ENCODE measurements at regions not wholly inside any gene's neighbourhood (a gene's known extent, or its start where the extent isn't known, plus 50 kb on each side); places are given as distances from the start of the nearest gene placed in this dataset.

GRCh38 chr1:50332941-50333594, 90.2 kb downstream of the DMRTA2 start:
- ChIA-PET CTCF (interaction anchor here (0.5 to 5.2 kb wide), 46 partner anchors 8 to 1828 kb away, joined by 3 to 36 read pairs (median 3); no protein-coding TSS in a partner anchor), POLR2A (no interaction called here)
- Histone ChIP-seq H3K4me1 (ENCODE audit: control insufficient read depth, insufficient read depth, low read length) (no peaks in the 10 kb centered on the region), H3K4me3 (ENCODE audit: low read depth, low read length) (peak overlapping the region; percentile 44), H3K27ac (ENCODE audit: extremely low read depth, low read depth, low read length) (no peak overlapping the region), H3K9me3 (ENCODE audit: control insufficient read depth, insufficient read depth, low read depth, low read length) (no peaks in the 10 kb centered on the region), H3K36me3 (ENCODE audit: control insufficient read depth in 2 of 2, insufficient read depth in 1 of 2, low read length in 2 of 2) (no peaks in the 10 kb centered on the region)
- TF ChIP-seq, protein P1, sequence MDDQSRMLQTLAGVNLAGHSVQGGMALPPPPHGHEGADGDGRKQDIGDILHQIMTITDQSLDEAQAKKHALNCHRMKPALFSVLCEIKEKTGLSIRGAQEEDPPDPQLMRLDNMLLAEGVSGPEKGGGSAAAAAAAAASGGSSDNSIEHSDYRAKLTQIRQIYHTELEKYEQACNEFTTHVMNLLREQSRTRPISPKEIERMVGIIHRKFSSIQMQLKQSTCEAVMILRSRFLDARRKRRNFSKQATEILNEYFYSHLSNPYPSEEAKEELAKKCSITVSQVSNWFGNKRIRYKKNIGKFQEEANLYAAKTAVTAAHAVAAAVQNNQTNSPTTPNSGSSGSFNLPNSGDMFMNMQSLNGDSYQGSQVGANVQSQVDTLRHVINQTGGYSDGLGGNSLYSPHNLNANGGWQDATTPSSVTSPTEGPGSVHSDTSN (CRISPR knock-in tag; IDR thresholded peaks at IDR 0.05), result peak; percentile 46; the same call in 1 of the 2 replicates
- TF ChIP-seq ZNF610 (tag by site-specific recombination; IDR thresholded peaks at IDR 0.05; ENCODE audit: borderline replicate concordance) (peak; percentile 65; the same call in 1 of the 2 replicates), ZNF658 (tag by site-specific recombination; IDR thresholded peaks at IDR 0.05) (no peak), ZNF654 (tag by site-specific recombination; IDR thresholded peaks at IDR 0.05; ENCODE audit: low read depth) (peak; percentile 37; the same call in 1 of the 2 replicates), PATZ1 (tag by site-specific recombination; IDR thresholded peaks at IDR 0.05) (0 out of 2 replicates have a peak, but pooled peaks have one; percentile 30), ZNF777 (tag by site-specific recombination; IDR thresholded peaks at IDR 0.05; ENCODE audit: borderline replicate concordance) (peak; percentile 79; the same call in 1 of the 2 replicates), ZNF37A (tag by site-specific recombination; IDR thresholded peaks at IDR 0.05) (no peak), FEZF1 (tag by site-specific recombination; IDR thresholded peaks at IDR 0.05) (no peak), KLF1 (tag by site-specific recombination; IDR thresholded peaks at IDR 0.05) (peak; percentile 95), SP7 (tag by site-specific recombination; IDR thresholded peaks at IDR 0.05) (peak; percentile 15; the same call in 1 of the 2 replicates), ZNF2 (tag by site-specific recombination; IDR thresholded peaks at IDR 0.05) (peak; percentile 45), TRIM28 (IDR thresholded peaks at IDR 0.05; ENCODE audit: borderline replicate concordance, low read length) (no peak), ZSCAN30 (tag by site-specific recombination; IDR thresholded peaks at IDR 0.05) (0 out of 2 replicates have a peak, but pooled peaks have one; percentile 40), CTCF (tag by site-specific recombination; IDR thresholded peaks at IDR 0.05) (peak; percentile 85), ZEB2 (tag by site-specific recombination; IDR thresholded peaks at IDR 0.05) (no peak), ZNF792 (tag by site-specific recombination; IDR thresholded peaks at IDR 0.05) (no peak), ZNF335 (tag by site-specific recombination; conservative IDR thresholded peaks at IDR 0.05) (peak; percentile 96), ZBTB8A (tag by site-specific recombination; IDR thresholded peaks at IDR 0.05) (no peak; the same call in 1 of the 2 replicates), ZNF660 (tag by site-specific recombination; IDR thresholded peaks at IDR 0.05) (no peak), GLIS1 (tag by site-specific recombination; IDR thresholded peaks at IDR 0.05) (peak; percentile 34), ZNF626 (tag by site-specific recombination; IDR thresholded peaks at IDR 0.05) (no peak)
- TF ChIP-seq, protein P2, sequence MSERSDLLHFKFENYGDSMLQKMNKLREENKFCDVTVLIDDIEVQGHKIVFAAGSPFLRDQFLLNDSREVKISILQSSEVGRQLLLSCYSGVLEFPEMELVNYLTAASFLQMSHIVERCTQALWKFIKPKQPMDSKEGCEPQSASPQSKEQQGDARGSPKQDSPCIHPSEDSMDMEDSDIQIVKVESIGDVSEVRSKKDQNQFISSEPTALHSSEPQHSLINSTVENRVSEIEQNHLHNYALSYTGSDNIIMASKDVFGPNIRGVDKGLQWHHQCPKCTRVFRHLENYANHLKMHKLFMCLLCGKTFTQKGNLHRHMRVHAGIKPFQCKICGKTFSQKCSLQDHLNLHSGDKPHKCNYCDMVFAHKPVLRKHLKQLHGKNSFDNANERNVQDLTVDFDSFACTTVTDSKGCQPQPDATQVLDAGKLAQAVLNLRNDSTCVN (tag by site-specific recombination; optimal IDR thresholded peaks at IDR 0.05), result peak; percentile 86
- TF ChIP-seq, protein P3, sequence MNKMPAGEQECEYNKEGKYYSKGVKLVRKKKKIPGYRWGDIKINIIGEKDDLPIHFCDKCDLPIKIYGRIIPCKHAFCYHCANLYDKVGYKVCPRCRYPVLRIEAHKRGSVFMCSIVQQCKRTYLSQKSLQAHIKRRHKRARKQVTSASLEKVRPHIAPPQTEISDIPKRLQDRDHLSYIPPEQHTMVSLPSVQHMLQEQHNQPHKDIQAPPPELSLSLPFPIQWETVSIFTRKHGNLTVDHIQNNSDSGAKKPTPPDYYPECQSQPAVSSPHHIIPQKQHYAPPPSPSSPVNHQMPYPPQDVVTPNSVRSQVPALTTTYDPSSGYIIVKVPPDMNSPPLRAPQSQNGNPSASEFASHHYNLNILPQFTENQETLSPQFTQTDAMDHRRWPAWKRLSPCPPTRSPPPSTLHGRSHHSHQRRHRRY (tag by site-specific recombination; IDR thresholded peaks at IDR 0.05), result no peak
- TF ChIP-seq, protein P4, sequence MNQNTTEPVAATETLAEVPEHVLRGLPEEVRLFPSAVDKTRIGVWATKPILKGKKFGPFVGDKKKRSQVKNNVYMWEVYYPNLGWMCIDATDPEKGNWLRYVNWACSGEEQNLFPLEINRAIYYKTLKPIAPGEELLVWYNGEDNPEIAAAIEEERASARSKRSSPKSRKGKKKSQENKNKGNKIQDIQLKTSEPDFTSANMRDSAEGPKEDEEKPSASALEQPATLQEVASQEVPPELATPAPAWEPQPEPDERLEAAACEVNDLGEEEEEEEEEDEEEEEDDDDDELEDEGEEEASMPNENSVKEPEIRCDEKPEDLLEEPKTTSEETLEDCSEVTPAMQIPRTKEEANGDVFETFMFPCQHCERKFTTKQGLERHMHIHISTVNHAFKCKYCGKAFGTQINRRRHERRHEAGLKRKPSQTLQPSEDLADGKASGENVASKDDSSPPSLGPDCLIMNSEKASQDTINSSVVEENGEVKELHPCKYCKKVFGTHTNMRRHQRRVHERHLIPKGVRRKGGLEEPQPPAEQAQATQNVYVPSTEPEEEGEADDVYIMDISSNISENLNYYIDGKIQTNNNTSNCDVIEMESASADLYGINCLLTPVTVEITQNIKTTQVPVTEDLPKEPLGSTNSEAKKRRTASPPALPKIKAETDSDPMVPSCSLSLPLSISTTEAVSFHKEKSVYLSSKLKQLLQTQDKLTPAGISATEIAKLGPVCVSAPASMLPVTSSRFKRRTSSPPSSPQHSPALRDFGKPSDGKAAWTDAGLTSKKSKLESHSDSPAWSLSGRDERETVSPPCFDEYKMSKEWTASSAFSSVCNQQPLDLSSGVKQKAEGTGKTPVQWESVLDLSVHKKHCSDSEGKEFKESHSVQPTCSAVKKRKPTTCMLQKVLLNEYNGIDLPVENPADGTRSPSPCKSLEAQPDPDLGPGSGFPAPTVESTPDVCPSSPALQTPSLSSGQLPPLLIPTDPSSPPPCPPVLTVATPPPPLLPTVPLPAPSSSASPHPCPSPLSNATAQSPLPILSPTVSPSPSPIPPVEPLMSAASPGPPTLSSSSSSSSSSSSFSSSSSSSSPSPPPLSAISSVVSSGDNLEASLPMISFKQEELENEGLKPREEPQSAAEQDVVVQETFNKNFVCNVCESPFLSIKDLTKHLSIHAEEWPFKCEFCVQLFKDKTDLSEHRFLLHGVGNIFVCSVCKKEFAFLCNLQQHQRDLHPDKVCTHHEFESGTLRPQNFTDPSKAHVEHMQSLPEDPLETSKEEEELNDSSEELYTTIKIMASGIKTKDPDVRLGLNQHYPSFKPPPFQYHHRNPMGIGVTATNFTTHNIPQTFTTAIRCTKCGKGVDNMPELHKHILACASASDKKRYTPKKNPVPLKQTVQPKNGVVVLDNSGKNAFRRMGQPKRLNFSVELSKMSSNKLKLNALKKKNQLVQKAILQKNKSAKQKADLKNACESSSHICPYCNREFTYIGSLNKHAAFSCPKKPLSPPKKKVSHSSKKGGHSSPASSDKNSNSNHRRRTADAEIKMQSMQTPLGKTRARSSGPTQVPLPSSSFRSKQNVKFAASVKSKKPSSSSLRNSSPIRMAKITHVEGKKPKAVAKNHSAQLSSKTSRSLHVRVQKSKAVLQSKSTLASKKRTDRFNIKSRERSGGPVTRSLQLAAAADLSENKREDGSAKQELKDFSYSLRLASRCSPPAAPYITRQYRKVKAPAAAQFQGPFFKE (tag by site-specific recombination; IDR thresholded peaks at IDR 0.05; ENCODE audit: borderline replicate concordance), result no peak
